T47D (cell line): ENCODE measurements at regions not wholly inside any gene's neighbourhood (a gene's known extent, or its start where the extent isn't known, plus 50 kb on each side); places are given as distances from the start of the nearest gene placed in this dataset.

Experiments used
- DNase-seq, 2 experiments: peaks; one replicate each; pipeline versions ENCODE4 v3.0.0 to v3.0.0-alpha.2; 2011 to 2012; ENCODE audit warnings: low read depth in 1 of 2, low spot score in 1 of 2
- JUND ChIP-seq: IDR thresholded peaks from 2 replicates; pipeline ENCODE4 v1.6.1; 2012; ENCODE audit warnings: low read depth
- in situ Hi-C: cut with HindIII; loops from 2 replicates; pipeline ENCODE4 v1.10.0; 2016; ENCODE audit warnings: low sequenced_read_pairs, low pct_unique_long_range_greater_than_20kb

GRCh38 chr6:2448826-2449571 is 203.6 kb upstream of the GMDS start:
- in situ Hi-C loops: no loop called here

GRCh38 chr6:2447931-2448330 is 202.5 kb upstream of the GMDS start:
- in situ Hi-C loops: no loop called here
- TF ChIP-seq JUND: no peak
- DNase-seq: no peak

More at GRCh38 chr6:2448826-2449571, 203.6 kb upstream of the GMDS start:
- TF ChIP-seq JUND: no peak
- DNase-seq: peak; percentile 60 to 79

- in situ Hi-C loops: no loop called here
- TF ChIP-seq JUND: no peak
- DNase-seq: no peak
Observed at GRCh38 chr6:2447318-2447920, 202.0 kb upstream of the GMDS start.

DNA sequence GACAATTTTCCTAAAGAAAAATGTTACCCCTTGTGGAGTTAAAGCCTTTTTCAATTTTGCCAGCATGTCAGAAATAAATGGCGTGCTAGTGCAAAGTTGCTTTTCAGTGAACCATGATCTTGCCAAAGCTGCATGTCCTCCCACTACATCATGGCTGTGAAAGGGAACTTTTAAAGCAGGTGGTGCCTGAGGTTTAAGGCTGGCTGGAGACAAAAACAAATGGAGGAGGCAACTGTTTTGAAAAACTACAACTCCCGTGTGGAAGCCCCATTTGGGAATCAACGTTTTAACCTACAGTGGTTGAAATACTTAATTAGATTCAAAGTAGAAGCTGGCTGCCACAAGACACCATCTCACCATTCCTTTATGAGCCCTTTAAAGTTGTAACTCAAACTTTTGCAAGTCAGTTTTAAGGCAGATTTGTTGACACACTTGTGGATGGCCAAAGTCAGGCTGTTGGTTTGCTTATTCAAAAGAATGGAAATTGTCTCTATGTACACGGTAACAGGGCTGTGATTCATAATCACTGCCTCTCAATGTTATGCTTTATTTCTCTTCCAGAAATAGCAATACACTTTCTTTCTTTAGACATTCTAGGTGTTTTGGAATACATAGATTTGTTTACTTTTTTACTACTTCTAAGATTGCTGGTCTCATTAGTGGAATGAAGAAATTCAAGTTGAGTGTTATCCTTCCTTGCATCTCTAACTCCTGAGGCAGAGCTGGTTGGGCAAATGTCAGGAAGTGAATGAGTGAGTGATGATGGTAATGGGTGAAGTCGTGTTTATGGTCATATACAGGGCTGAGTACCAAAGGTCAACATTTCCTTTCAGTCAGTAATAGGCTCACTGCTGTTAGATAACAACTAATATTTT is 196.4 kb upstream of the GMDS start:
- peak; percentile 51 to 88 for DNase-seq
- in situ Hi-C loops: no loop called here
- peak; percentile 59; the same call in 1 of the 2 replicates for TF ChIP-seq JUND

GRCh38 chr6:2440516-2440915 is 195.1 kb upstream of the GMDS start:
- TF ChIP-seq JUND: no peak
- no peak for DNase-seq
- in situ Hi-C loops: no loop called here

DNA sequence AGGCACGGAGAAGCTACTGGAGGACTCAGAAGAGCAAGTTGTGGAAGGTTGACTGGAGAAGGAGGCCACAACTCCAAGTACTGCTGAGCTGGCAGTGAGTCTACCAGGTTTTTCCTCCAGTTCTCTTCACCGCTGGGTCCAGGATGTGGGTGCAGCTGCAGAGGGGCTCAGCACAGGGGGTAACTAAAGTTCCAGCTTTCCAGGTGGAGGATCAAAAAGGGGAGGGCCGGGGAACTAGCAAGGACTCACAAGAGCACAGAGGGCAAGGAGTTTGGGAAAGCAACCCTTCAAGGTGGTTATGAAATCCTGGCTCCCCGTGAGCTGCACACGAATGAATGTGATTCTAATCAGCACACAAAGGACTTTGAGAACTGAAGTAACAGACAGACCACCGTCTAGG is 194.2 kb upstream of the GMDS start:
- no peak for DNase-seq
- in situ Hi-C loops: no loop called here
- no peak for TF ChIP-seq JUND

DNA sequence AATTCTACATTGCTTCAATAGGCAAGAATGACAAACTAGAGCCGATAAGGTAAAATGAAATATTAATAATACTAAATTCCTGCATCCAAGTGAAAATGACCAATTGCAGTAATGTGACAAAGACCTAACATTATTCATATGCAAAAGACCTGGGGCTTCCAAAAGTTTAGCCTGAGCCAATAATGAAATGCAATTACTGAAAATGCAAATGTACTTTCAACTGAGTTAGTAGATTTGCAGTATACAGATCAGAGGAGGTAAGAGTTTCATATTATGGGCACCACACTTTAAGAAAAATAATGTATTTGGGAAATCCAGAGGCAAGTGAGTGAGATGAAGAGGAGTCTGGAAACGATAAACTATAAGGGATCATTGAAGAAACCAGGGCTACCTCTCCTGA is 193.7 kb upstream of the GMDS start:
- TF ChIP-seq JUND: no peak
- in situ Hi-C loops: no loop called here
- DNase-seq: no peak

DNA sequence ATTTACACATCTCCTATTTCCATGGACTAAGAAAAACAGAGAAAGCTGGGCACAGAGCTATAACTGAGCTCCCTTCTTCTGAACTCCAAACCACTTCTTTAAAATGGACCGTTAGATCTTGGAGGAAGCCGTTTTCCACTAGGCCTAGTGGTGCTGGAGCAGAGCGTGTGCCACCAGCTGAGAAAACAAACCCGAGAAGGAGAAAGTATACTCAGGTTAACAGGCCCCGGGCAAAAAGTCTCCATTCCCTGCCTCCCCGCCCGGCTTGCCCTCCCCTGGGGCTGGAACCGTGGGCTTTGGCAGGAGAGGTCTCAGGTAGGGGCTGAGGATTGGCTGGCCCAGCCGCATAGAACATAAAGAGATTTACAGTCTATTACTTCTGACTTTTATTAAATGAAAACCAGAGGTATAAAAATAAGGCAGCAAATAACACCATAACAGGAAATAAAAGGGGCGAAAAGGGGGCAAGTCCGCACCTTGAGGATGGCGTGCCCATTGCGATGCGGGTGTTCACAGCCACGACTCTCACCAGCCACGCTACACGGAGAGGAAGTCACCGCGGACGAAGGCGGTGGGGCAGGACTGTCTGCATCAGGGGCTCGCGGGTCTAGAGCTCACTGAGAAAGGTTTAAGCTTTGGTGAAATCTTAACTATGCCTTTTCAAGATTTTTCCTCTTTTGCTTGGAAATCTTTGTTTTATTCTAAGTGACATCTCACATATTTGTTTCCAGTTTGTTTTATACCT is 191.2 kb upstream of the GMDS start:
- DNase-seq: no peak
- in situ Hi-C loops: no loop called here
- TF ChIP-seq JUND: no peak

GRCh38 chr6:2435323-2435722 is 189.9 kb upstream of the GMDS start:
- in situ Hi-C loops: no loop called here
- no peak for TF ChIP-seq JUND
- no peak for DNase-seq

GRCh38 chr6:2434912-2435311 is 189.5 kb upstream of the GMDS start:
- no peak for TF ChIP-seq JUND
- no peak for DNase-seq
- in situ Hi-C loops: no loop called here

GRCh38 chr6:2434116-2434515 is 188.7 kb upstream of the GMDS start:
- in situ Hi-C loops: no loop called here
- TF ChIP-seq JUND: no peak
- no peak for DNase-seq

GRCh38 chr6:2433711-2434110 is 188.3 kb upstream of the GMDS start:
- no peak for DNase-seq
- in situ Hi-C loops: no loop called here
- no peak for TF ChIP-seq JUND
